Thoracic aorta (tissue), 2 donors: ENCODE measurements at regions not wholly inside any gene's neighbourhood (a gene's known extent, or its start where the extent isn't known, plus 50 kb on each side); places are given as distances from the start of the nearest gene placed in this dataset.

ENCODE experiments used
- ATAC-seq: fragments of 150-250 bp; one replicate; pipeline ENCODE4 v1.8.0; 2017; ENCODE audit warnings: low read depth; ENCODE audit not compliant: insufficient number of reproducible peaks, low FRiP score
- DNase-seq: peaks from one replicate; pipeline ENCODE4 v3.0.0-alpha.2; 2020; ENCODE audit warnings: low spot score
- H3K27ac ChIP-seq, 2 donors: fragments of 200-600 bp; sonication (generic); 1 replicate in 1 of 2; 2 replicates in 1 of 2; pipeline ENCODE4 v1.5.1; 2016; ENCODE audit warnings: mild to moderate bottlenecking in 2 of 2, moderate library complexity in 2 of 2
- H3K27me3 ChIP-seq: fragments of 200-600 bp; sonication (generic); replicated peaks from 2 replicates; pipeline ENCODE4 v1.6.0; 2016; ENCODE audit warnings: mild to moderate bottlenecking; ENCODE audit not compliant: insufficient read depth
- H3K36me3 ChIP-seq: fragments of 200-600 bp; sonication (generic); one replicate; pipeline ENCODE4 v1.5.1; 2016
- H3K4me1 ChIP-seq, 2 donors: fragments of 200-600 bp; sonication (generic); 1 replicate in 1 of 2; 2 replicates in 1 of 2; pipeline versions ENCODE4 v1.5.1 to v1.6.0; 2016; ENCODE audit warnings: low read depth in 2 of 2, mild to moderate bottlenecking in 1 of 2; ENCODE audit not compliant: control insufficient read depth in 1 of 2
- H3K4me3 ChIP-seq: fragments of 200-600 bp; sonication (generic); 2 replicates; pipeline ENCODE4 v1.5.1; 2016; ENCODE audit warnings: mild to moderate bottlenecking
- H3K9me3 ChIP-seq: fragments of 200-600 bp; sonication (generic); 2 replicates; pipeline ENCODE4 v1.5.1; 2016
- CTCF ChIP-seq: fragments of 200-600 bp; sonication (generic); IDR thresholded peaks from one replicate; pipeline ENCODE4 v1.5.1; 2019; ENCODE audit warnings: antibody characterized with exemption

- no peak for ATAC-seq
- no peaks in the 10 kb centered on the region for H3K36me3 ChIP-seq
- no peak overlapping the region for H3K27ac ChIP-seq
- no peaks in the 10 kb centered on the region for H3K4me1 ChIP-seq
- H3K9me3 ChIP-seq: no peaks in the 10 kb centered on the region
- H3K27me3 ChIP-seq: no peaks in the 10 kb centered on the region
- DNase-seq: no peak
- no peak overlapping the region for H3K4me3 ChIP-seq
- TF ChIP-seq CTCF: no peak
Measured at GRCh38 chr3:70657454-70657853, 345.0 kb upstream of the MDFIC2 start.

- DNase-seq: no peak
- Histone ChIP-seq H3K27ac (no peak overlapping the region), H3K4me1 (peaks cover 0 to 13% of the 10 kb centered on the region in 2 donors), H3K9me3 (no peaks in the 10 kb centered on the region), H3K27me3 (no peaks in the 10 kb centered on the region), H3K4me3 (no peak overlapping the region), H3K36me3 (no peaks in the 10 kb centered on the region)
- no peak for ATAC-seq
- no peak for TF ChIP-seq CTCF
Measured at GRCh38 chr3:70647823-70648222, 335.4 kb upstream of the MDFIC2 start.

GRCh38 chr3:70647094-70647493 is 334.7 kb upstream of the MDFIC2 start:
- no peak for TF ChIP-seq CTCF
- no peak for DNase-seq
- Histone ChIP-seq H3K36me3 (no peaks in the 10 kb centered on the region), H3K4me3 (no peak overlapping the region), H3K27me3 (no peaks in the 10 kb centered on the region), H3K27ac (no peak overlapping the region), H3K9me3 (no peaks in the 10 kb centered on the region), H3K4me1 (peaks cover 0 to 13% of the 10 kb centered on the region in 2 donors)
- no peak for ATAC-seq

GRCh38 chr3:70646635-70647034 is 334.2 kb upstream of the MDFIC2 start:
- no peak overlapping the region for H3K27ac ChIP-seq
- H3K27me3 ChIP-seq: no peaks in the 10 kb centered on the region
- ATAC-seq (no peak), DNase-seq (no peak)
- H3K9me3 ChIP-seq: no peaks in the 10 kb centered on the region
- TF ChIP-seq CTCF: no peak
- H3K4me3 ChIP-seq: no peak overlapping the region
- no peaks in the 10 kb centered on the region for H3K36me3 ChIP-seq
- H3K4me1 ChIP-seq: peaks cover 0 to 13% of the 10 kb centered on the region in 2 donors

- H3K4me3 ChIP-seq: no peak overlapping the region
- ATAC-seq (no peak), DNase-seq (no peak)
- TF ChIP-seq CTCF: no peak
- no peaks in the 10 kb centered on the region for H3K27me3 ChIP-seq
- no peak overlapping the region for H3K27ac ChIP-seq
- H3K36me3 ChIP-seq: no peaks in the 10 kb centered on the region
- no peaks in the 10 kb centered on the region for H3K9me3 ChIP-seq
- H3K4me1 ChIP-seq: no peaks in the 10 kb centered on the region
Measured at GRCh38 chr3:70640481-70640880, 328.0 kb upstream of the MDFIC2 start.
